HG02610 (cell line): ENCODE measurements at regions not wholly inside any gene's neighbourhood (a gene's known extent, or its start where the extent isn't known, plus 50 kb on each side); places are given as distances from the start of the nearest gene placed in this dataset.
A peak's percentile ranks its signal among the peaks of the same experiment; 100 is the strongest.
"Not testable (repeated sequence)": the region's sequence is repeated elsewhere in the genome, so short reads cannot be mapped to it uniquely, and the experiment has no call there.

Experiments
- ATAC-seq: cut with Tn5 transposase; IDR thresholded peaks from one replicate; pipeline ENCODE4 v1.9.1; 2021; ENCODE audit warnings: mild to moderate bottlenecking, moderate library complexity; ENCODE audit not compliant: unreplicated experiment

DNA sequence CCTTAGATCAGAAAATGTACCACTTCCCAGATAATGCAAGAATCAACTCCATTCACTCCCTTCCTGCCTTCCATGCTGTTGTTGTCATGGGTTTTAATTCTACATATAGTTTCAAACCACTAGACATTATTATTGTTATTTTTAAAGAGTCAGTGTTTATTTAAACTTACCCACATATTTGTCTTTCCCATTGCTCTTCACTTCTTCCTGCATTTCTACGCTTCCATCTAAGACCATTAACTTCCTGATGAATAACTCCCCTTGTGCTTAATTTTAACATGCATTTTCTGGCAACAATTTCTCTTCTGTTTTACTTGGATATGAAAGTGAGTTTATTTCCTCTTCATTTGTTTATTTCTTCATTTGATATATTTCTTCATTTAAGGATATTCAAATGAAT, 127.1 kb upstream of the FHIT start:
- ATAC-seq: no peak

DNA sequence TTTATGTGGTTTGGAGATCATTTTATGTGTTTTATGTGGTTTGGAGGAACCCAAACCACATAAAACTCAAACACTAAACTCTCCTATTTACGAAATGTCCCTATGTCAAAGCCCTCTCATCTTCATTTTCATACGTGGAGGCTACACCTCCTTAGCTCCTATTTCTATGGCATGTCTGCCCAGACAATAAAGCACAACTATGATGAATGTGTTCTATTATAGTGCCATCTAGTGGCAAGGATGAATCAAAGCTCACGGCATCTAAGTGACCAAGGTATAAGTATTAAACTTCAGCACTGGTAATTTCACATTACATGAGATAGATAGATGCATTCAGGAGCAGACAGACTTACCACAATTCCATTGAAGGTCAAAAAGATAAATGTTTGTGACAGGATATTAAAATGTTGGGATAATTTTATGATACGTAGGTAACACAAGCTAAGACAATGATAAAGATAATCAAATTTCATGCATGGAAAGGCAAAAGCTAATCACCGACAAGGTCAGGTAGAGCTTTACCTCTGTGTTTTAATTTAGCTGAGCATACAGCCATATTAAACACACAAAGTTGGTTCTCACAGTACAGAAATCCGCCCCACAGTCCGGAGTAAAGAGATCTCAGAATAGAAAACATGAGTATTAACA, 130.6 kb upstream of the FHIT start:
- ATAC-seq: peak; percentile 87

GRCh38 chr3:61387817-61388216, 136.6 kb upstream of the FHIT start:
- ATAC-seq: no peak

- ATAC-seq: not testable (repeated sequence)
Observed at GRCh38 chr3:61393480-61393947, 142.3 kb upstream of the FHIT start.

- no peak for ATAC-seq
Observed at GRCh38 chr3:61401359-61401758, 150.1 kb upstream of the FHIT start.

DNA sequence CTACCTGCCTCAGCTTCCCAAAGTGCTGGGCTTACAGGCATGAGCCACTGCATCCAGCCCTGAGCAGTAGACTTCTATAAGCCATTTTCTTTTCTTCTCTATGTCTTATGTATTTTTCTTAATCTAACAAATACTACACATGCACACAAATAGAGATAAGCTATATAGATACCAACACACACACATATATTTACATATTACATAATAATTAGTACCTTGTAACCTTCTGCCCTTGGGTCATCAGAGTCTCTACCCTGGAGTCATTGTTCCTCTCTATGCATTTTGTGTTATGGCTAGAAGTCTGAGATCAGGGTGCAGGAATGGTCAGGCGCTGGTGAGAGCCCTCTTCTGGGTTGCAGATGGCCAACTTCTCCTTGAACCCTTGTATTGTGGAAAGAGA, 154.0 kb upstream of the PTPRG start:
- no peak for ATAC-seq

DNA sequence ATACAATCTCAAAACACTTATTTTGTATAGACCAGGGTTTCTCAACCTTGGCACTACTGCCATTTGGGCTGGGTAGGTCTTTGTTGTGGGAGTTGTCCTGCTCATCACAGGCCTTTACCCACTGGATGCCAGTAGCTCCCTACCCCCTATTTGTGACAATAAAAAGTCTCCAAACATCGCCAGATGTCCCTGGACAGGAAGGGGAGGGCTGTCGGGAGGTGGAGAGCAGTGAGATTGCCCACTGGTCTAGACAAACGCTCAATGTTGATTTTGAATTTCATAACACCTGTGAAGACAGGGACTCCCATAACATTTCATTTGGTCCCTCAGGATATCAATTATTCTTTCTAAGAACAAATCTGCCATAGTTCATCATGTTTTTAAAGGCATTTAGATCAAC, 151.7 kb upstream of the PTPRG start:
- ATAC-seq: no peak

DNA sequence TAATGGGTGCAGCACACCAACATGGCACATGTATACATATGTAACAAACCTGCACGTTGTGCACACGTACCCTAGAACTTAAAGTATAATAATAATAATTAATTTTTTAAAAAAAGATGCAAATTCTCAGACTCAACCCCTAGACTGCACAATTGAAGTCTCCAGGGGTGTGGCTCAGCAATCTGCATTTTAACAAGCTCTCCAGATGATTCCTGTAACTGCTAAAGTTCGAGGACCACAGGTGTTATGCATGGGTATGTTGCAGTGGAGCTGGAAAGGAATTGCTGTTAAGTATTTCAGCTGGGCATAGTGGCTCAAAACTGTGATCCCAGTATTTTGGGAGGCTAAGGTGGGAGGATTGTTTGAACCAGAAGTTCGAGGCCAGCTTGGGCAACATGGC, 151.0 kb upstream of the PTPRG start:
- not testable (repeated sequence) for ATAC-seq

DNA sequence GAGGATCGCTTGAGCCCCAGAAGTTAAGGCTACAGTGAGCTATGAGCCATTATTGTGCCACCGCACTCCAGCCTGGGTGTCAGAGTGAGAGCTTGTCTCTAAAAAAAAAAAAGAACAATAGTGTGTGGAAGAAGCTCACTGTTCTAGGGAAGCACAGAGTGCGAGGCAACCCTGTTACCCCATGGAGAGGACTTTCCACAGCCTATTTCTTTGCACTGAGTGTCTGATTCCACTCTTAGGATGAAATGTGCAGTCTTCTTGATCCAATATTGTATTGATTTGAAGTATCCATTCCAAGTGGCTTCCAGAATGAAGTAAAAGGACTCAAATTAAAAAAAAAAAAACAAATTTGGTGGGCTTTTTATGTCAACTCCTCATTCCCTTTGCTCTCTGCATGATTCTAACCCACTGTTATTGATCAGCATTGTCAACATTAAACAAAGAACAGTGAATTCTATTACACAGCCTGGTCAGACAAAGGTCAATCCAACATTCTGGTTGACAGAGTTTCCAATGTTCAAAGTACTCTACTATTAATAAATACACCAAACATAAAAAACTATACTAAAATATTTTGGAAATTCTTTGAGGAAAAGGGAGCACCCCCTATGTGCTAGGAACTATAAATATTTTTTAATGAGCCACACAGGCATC, 150.2 kb upstream of the PTPRG start:
- no peak for ATAC-seq

- peak; percentile 63 for ATAC-seq
Observed at GRCh38 chr3:61414456-61414855, 146.9 kb upstream of the PTPRG start.

- no peak for ATAC-seq
Observed at GRCh38 chr3:61415201-61415600, 146.2 kb upstream of the PTPRG start.

GRCh38 chr3:61416618-61417017, 144.8 kb upstream of the PTPRG start:
- no peak for ATAC-seq

DNA sequence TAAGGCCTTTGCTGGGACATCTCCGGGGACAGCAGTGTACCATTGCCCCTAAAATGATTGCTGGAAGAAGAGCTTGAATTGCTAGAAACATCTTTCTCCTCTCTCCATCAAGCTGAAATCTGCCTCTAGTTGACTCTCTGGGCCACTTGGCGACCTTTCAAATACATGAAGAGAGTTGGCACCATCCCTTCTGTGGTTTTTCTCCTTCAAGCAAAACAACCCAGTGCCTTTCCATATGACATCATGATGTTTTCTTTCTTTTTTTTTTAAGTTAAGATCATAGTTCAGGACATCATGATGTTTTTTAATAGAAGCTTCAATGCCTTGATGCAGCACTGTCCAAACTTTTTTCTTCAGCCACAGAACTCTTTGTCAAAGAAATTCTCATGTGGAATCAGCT, 144.0 kb upstream of the PTPRG start:
- no peak for ATAC-seq

GRCh38 chr3:61420136-61420759, 141.1 kb upstream of the PTPRG start:
- no peak for ATAC-seq

DNA sequence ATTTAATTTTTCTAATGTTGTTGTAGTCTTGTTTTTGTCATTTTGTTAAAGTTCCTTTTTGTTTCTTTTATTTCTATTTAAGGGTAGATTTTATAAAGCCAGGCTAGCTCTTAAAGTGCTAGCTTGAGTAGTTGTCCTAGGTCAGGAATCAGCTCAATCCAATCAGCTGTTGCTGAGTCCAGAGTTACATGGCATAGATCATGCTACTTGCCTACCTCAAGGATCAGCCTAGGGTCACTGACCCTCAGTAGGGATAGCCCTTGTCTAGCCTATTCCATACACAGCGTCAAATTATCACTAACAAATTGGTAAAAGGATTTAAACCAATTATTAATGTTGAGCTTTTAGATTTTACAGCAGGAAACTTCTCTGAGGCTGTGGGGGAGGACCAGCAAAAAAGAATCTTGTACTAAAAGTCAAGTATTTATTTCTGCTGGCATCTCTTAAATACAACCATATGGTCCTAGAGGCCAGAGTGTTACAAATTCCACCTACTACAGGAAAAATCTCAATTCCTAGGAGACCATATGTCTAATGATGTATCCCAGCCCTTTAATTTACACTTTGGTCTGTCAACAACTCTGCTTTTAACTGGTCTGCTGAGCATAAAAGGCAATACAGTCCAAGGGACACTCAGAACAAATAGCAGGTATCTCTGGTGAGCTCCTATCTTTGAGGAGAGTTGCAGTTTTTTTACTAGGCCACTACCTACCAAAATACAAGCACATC, 138.3 kb upstream of the PTPRG start:
- ATAC-seq: no peak

DNA sequence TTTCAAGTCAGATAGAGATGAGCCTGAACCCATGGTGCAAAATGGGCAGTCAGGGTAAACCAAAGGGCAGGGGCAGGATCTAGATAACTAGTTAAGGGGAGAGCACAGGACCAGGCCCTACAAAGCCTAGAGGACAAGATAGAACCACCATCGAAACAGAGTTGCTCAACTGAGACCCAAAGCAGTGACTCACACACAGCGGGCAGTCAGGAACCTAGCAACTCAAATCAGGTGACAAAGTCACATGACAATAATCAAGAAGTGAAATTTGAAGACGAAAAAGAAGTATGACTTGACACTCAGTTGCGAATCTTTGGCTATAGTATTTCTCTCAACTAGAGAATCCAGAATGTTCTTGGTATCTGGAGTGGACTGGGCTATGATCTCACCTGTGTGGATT, 136.0 kb upstream of the PTPRG start:
- no peak for ATAC-seq

- ATAC-seq: no peak
Observed at GRCh38 chr3:61429106-61429505, 132.3 kb upstream of the PTPRG start.

DNA sequence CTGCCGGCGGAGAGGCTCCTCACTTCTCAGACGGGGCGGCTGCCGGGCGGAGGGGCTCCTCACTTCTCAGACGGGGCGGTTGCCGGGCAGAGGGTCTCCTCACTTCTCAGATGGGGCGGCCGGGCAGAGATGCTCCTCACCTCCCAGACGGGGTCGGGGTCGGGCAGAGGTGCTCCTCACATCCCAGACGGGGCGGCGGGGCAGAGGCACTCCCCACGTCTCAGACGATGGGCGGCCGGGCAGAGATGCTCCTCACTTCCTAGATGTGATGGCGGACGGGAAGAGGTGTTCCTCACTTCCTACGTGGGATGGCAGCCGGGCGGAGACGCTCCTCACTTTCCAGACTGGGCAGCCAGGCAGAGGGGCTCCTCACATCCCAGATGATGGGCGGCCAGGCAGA, 126.5 kb upstream of the PTPRG start:
- ATAC-seq: not testable (repeated sequence)

GRCh38 chr3:61435361-61435760, 126.0 kb upstream of the PTPRG start:
- ATAC-seq: not testable (repeated sequence)

DNA sequence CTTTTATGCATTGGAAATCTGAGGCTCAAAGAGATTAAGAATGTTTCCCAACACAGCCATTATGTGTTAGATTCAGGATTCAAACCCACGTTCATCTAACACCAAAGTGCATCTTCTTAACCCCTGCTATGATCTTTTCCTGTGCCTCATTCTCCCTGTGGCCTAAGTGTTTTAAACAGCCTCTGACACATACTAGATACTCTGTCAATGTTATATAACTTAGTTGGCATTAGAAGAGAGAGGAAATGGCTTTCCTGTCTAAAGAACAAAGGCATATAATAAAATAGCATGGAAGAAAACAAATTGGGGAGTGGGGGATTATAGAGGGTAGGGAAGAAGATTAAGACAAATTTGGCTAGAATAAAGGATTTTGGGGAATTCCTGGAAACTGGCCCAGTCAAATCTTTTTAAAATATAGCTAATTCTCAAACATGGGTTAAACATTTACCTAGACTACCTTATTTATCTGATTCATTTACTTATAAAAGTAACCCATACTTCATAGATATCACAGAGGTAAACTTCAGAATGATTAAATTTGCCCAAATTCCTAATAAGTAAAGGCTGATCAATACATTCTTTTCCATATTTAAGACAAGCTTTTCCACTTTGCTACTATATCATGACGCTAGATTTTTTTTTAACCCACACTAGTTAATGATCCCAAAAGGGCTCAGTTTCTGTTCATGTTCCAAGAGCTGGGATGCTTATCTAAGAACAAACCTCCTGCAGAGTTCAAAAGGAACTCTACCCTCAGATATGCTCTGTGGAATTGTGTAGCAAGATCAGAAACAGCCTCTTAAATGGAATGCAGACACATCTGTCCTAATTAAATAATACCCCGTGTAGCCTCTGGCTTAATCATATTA, 122.9 kb upstream of the PTPRG start:
- no peak for ATAC-seq

DNA sequence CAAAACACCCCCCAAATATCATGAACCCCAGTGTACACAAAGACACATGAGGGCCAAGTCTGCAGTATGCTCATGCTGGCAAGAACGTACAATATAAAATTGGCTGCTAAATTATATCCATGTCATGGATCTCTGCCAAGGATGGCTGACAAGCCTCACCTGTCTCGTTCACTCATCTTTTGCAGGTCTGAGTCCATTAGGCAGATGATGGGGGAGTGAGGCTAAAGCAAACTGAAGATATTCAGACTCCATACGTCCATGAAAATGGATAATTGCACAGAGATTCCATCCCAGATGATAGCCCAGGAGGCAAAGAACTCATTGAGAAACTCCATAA, 122.3 kb upstream of the PTPRG start:
- no peak for ATAC-seq
